PC-3 (cell line): ENCODE measurements at regions not wholly inside any gene's neighbourhood (a gene's known extent, or its start where the extent isn't known, plus 50 kb on each side); places are given as distances from the start of the nearest gene placed in this dataset.

Source experiments
- ATAC-seq: fragments of 200-7000 bp; cut with Tn5 transposase; 2 replicates; pipeline ENCODE4 v1.9.1; 2020; ENCODE audit warnings: mild to moderate bottlenecking, moderate library complexity
- BruUV-seq: library from RNA; stranded (reverse); fragments of 400-500 nt; replicated peaks from 2 replicates; lab custom pipeline; 2021; lab: Mats Ljungman, UMichigan
- CTCF ChIA-PET: fragments of 300-600 bp; sonication (Branson Sonifier 250); formaldehyde crosslinking; loops from one replicate; lab custom pipeline; 2022; ENCODE audit warnings: antibody characterized with exemption; lab: Charles Lee
- POLR2A ChIA-PET: fragments of 300-600 bp; sonication (Branson Sonifier 250); formaldehyde crosslinking; loops from one replicate; lab custom pipeline; 2022; ENCODE audit warnings: antibody characterized with exemption; ENCODE audit not compliant: unreplicated experiment; lab: Charles Lee
- DNase-seq: peaks from one replicate; pipeline ENCODE4 v3.0.0-alpha.2; 2015
- H2AFZ ChIP-seq: fragments of 300-600 bp; sonication (generic); 2 replicates; pipeline ENCODE4 v1.6.0; 2016; ENCODE audit warnings: antibody characterized with exemption, low read length
- H3F3A ChIP-seq: fragments of 300-600 bp; sonication (generic); one replicate; pipeline ENCODE4 v1.6.0; 2017; ENCODE audit warnings: antibody characterized with exemption, low read length, control low read depth, mild to moderate bottlenecking; ENCODE audit not compliant: unreplicated experiment
- H3K27ac ChIP-seq: fragments of 300-600 bp; sonication (generic); 2 replicates; pipeline ENCODE4 v1.5.1; 2016; ENCODE audit warnings: mild to moderate bottlenecking, low read length
- H3K27me3 ChIP-seq: fragments of 300-600 bp; sonication (generic); 2 replicates; pipeline ENCODE4 v1.6.1; 2016; ENCODE audit warnings: low read length, mixed read lengths
- H3K36me3 ChIP-seq: fragments of 300-600 bp; sonication (generic); 2 replicates; pipeline ENCODE4 v1.6.1; 2016; ENCODE audit warnings: low read depth, mixed run types, low read length, mixed read lengths
- H3K4me1 ChIP-seq: fragments of 300-600 bp; sonication (generic); 2 replicates; pipeline ENCODE4 v1.5.1; 2016; ENCODE audit warnings: low read length; ENCODE audit not compliant: insufficient read depth
- H3K4me2 ChIP-seq: fragments of 300-600 bp; sonication (generic); 2 replicates; pipeline ENCODE4 v1.6.0; 2016; ENCODE audit warnings: low read length
- H3K4me3 ChIP-seq: fragments of 300-600 bp; sonication (generic); 2 replicates; pipeline ENCODE4 v1.5.1; 2016; ENCODE audit warnings: mild to moderate bottlenecking, low read length, mixed read lengths
- H3K79me2 ChIP-seq: fragments of 300-600 bp; sonication (generic); 2 replicates; pipeline ENCODE4 v1.6.1; 2017; ENCODE audit warnings: low read length, mixed read lengths
- H3K9ac ChIP-seq: fragments of 300-600 bp; sonication (generic); 2 replicates; pipeline ENCODE4 v1.6.0; 2016; ENCODE audit warnings: mild to moderate bottlenecking, low read length
- H3K9me2 ChIP-seq: fragments of 300-600 bp; sonication (generic); replicated peaks from 2 replicates; pipeline ENCODE4 v1.6.1; 2016; ENCODE audit warnings: mixed run types, low read length, mixed read lengths
- H3K9me3 ChIP-seq: fragments of 300-600 bp; sonication (generic); 2 replicates; pipeline ENCODE4 v1.6.1; 2016; ENCODE audit warnings: low read length, mixed read lengths
- H4K20me1 ChIP-seq: fragments of 300-600 bp; sonication (generic); 2 replicates; pipeline ENCODE4 v1.6.1; 2016; ENCODE audit warnings: low read length, mixed read lengths
- CTCF ChIP-seq: fragments of 300-600 bp; sonication (generic); conservative IDR thresholded peaks from 2 replicates; pipeline ENCODE4 v1.5.1; 2017; ENCODE audit warnings: antibody characterized with exemption, low read depth, mild to moderate bottlenecking, low read length
- EZH2 ChIP-seq: fragments of 300-600 bp; sonication (generic); IDR thresholded peaks from one replicate; pipeline ENCODE4 v1.6.1; 2017; ENCODE audit warnings: antibody characterized with exemption, mild to moderate bottlenecking, low read length; ENCODE audit not compliant: unreplicated experiment
- EZH2phosphoT487 ChIP-seq: fragments of 300-600 bp; sonication (generic); IDR thresholded peaks from 2 replicates; pipeline ENCODE4 v1.6.1; 2018; ENCODE audit warnings: mild to moderate bottlenecking, antibody characterized with exemption, low read length, borderline replicate concordance
- intact Hi-C: fragments of 100-400 bp; cut with micrococcal nuclease; formaldehyde crosslinking; loops from 2 replicates; pipeline ENCODE4 v1.9.0; 2023

DNA sequence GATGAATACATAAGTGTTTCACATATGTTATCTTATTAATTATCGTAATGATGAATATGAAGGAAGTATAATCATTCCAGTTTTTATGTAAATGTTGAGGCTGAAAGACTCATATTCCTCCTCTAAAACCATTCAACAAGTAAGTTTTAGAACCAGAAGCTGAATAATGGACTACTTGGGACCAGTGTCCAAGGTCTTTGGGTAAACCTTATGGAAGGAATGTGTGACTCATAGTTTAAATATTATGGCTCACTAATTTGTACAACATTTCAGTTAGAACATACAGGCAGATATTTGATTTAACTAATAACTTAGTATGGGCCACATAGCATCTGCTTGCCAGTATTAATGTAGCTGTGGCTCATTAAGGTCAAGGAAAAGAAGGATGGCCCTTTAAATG is 209.6 kb downstream of the TFAP2B start:
- Histone ChIP-seq H3K9me3 (no peaks in the 10 kb centered on the region), H3F3A (peaks cover 25% of the 10 kb centered on the region), H3K9ac (peak overlapping the region; percentile 36; the same call in 1 of the 2 replicates), H2AFZ (no peak overlapping the region), H3K4me3 (no peak overlapping the region), H3K4me1 (peaks cover 61% of the 10 kb centered on the region), H3K36me3 (no peaks in the 10 kb centered on the region), H4K20me1 (no peaks in the 10 kb centered on the region), H3K79me2 (no peaks in the 10 kb centered on the region), H3K4me2 (peak overlapping the region; percentile 63), H3K9me2 (no peaks in the 10 kb centered on the region), H3K27ac (peak overlapping the region; percentile 89), H3K27me3 (no peaks in the 10 kb centered on the region)
- intact Hi-C loops: loop anchor here (2.0 to 5.0 kb wide), 3 partner anchors 91 to 211 kb away; partner anchors contain the start of gene TFAP2B
- no TSS peak for BruUV-seq
- POLR2A ChIA-PET: no interaction called here
- peak; percentile 85 for DNase-seq
- peak; percentile 71 for ATAC-seq
- CTCF ChIA-PET: no interaction called here
- TF ChIP-seq EZH2phosphoT487: no peak
- no peak for TF ChIP-seq EZH2
- TF ChIP-seq CTCF: no peak

GRCh38 chr6:51029561-51029960 is 210.9 kb downstream of the TFAP2B start:
- BruUV-seq: no TSS peak
- no peak for TF ChIP-seq CTCF
- TF ChIP-seq EZH2phosphoT487: no peak
- TF ChIP-seq EZH2: no peak
- intact Hi-C loops: loop anchor here (2.0 to 5.0 kb wide), 3 partner anchors 89 to 212 kb away; partner anchors contain the start of gene TFAP2B
- Histone ChIP-seq H4K20me1 (no peaks in the 10 kb centered on the region), H3K9ac (0 out of 2 replicates have a peak overlapping the region, but pooled peaks have one; percentile 36), H3K4me2 (peak overlapping the region; percentile 63), H3K4me1 (peaks cover 52% of the 10 kb centered on the region), H3K36me3 (no peaks in the 10 kb centered on the region), H3F3A (peaks cover 21% of the 10 kb centered on the region), H3K9me2 (no peaks in the 10 kb centered on the region), H3K79me2 (no peaks in the 10 kb centered on the region), H3K4me3 (no peak overlapping the region), H3K27me3 (no peaks in the 10 kb centered on the region), H3K27ac (peak overlapping the region; percentile 89), H3K9me3 (no peaks in the 10 kb centered on the region), H2AFZ (no peak overlapping the region)
- ATAC-seq (peak; percentile 1; the same call in 1 of the 2 replicates), DNase-seq (peak; percentile 72)
- POLR2A ChIA-PET: no interaction called here
- CTCF ChIA-PET: no interaction called here

DNA sequence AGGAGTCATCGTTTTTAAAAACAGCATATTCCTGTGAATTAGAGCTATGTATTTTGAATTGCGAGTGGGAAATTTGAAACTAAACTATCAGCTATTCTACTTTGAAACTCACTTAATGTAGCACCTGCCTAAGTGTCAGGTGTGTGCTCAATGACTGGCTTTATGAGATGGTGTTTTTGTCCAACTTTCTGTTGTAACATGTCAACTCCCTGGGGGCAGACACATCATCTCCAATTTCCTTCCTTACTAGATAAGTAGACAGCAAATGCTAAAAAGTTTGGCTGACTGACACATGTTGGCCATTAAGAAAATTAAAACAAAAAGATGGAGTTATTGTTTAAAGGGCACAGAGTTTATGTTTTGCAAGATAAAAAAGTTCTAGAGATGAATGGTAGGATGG is 226.9 kb downstream of the TFAP2B start:
- H3K27me3 ChIP-seq: no peaks in the 10 kb centered on the region
- H2AFZ ChIP-seq: no peak overlapping the region
- intact Hi-C loops: no loop called here
- ChIA-PET CTCF (no interaction called here), POLR2A (no interaction called here)
- TF ChIP-seq CTCF (no peak), EZH2phosphoT487 (no peak)
- peaks cover 28% of the 10 kb centered on the region for H3K4me1 ChIP-seq
- ATAC-seq (no peak; the same call in 1 of the 2 replicates), DNase-seq (peak; percentile 58)
- H3K79me2 ChIP-seq: no peaks in the 10 kb centered on the region
- H3K9me2 ChIP-seq: no peaks in the 10 kb centered on the region
- H3K9ac ChIP-seq: no peak overlapping the region
- H3K9me3 ChIP-seq: no peaks in the 10 kb centered on the region
- H4K20me1 ChIP-seq: no peaks in the 10 kb centered on the region
- BruUV-seq: no TSS peak
- no peaks in the 10 kb centered on the region for H3K36me3 ChIP-seq
- no peak overlapping the region for H3K4me3 ChIP-seq
- no peaks in the 10 kb centered on the region for H3F3A ChIP-seq
- H3K27ac ChIP-seq: no peak overlapping the region
- H3K4me2 ChIP-seq: no peak overlapping the region
